ENCODE measurements at regions not wholly inside any gene's neighbourhood (a gene's known extent, or its start where the extent isn't known, plus 50 kb on each side); places are given as distances from the start of the nearest gene placed in this dataset.

DNA sequence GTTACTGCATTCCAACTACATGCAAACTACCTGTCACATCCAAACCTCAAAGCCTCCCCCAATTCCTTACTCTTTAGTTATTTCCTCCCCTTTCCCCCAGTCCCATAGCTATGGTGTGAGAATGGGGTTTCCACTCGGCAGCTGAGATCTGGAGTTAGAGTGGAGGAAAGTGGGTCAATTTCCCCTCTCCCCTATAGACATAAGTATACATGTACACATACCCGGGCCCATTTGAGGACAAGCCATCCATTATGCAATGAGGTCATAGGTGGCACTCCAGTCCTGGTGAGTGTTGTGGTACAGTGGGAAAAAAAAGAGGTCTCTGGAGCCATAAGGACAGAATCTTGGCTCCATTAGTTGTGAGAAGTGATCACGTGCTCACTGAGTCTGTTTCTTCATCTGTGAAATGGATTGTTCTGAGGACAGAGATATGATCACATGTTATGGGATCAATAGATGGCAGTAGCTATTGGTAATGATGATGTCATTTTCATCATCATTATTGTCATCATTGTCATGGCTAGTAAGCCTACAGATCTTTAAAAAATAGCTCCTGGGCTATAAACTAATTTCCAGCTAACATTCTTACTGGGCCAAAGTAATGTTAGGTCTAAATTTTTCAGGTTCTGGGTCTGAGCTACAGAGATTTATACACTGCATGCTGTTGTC is 119.0 kb downstream of the BCL2L11 start:
- TF ChIP-seq POLR2A (IDR thresholded peaks at IDR 0.05): no peak
- TF ChIP-seq, protein P1, sequence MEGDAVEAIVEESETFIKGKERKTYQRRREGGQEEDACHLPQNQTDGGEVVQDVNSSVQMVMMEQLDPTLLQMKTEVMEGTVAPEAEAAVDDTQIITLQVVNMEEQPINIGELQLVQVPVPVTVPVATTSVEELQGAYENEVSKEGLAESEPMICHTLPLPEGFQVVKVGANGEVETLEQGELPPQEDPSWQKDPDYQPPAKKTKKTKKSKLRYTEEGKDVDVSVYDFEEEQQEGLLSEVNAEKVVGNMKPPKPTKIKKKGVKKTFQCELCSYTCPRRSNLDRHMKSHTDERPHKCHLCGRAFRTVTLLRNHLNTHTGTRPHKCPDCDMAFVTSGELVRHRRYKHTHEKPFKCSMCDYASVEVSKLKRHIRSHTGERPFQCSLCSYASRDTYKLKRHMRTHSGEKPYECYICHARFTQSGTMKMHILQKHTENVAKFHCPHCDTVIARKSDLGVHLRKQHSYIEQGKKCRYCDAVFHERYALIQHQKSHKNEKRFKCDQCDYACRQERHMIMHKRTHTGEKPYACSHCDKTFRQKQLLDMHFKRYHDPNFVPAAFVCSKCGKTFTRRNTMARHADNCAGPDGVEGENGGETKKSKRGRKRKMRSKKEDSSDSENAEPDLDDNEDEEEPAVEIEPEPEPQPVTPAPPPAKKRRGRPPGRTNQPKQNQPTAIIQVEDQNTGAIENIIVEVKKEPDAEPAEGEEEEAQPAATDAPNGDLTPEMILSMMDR (IDR thresholded peaks at IDR 0.05): no peak

All from thyroid gland (tissue), 4 donors.